ENCODE measurements at regions not wholly inside any gene's neighbourhood (a gene's known extent, or its start where the extent isn't known, plus 50 kb on each side); places are given as distances from the start of the nearest gene placed in this dataset.
"Not testable (repeated sequence)": the region's sequence is repeated elsewhere in the genome, so short reads cannot be mapped to it uniquely, and the experiment has no call there.

GRCh38 chr12:4148418-4149056 is 125.0 kb upstream of the CCND2 start:
- no peak overlapping the region for H3K9ac ChIP-seq (ENCODE audit: low read length)
- H3K4me3 ChIP-seq (ENCODE audit: low read length): no peak overlapping the region
- no peaks in the 10 kb centered on the region for H3K27me3 ChIP-seq (ENCODE audit: control insufficient read depth, insufficient read depth, low read length)
- H3K4me1 ChIP-seq (ENCODE audit: control insufficient read depth, insufficient read depth, low read length): no peaks in the 10 kb centered on the region
- H3K36me3 ChIP-seq (ENCODE audit: control insufficient read depth, insufficient read depth, low read length): no peaks in the 10 kb centered on the region
- H3K27ac ChIP-seq (ENCODE audit: low read depth, low read length): no peak overlapping the region

- H3K27ac ChIP-seq (ENCODE audit: low read depth, low read length): no peak overlapping the region
- no peaks in the 10 kb centered on the region for H3K36me3 ChIP-seq (ENCODE audit: control insufficient read depth, insufficient read depth, low read length)
- no peaks in the 10 kb centered on the region for H3K27me3 ChIP-seq (ENCODE audit: control insufficient read depth, insufficient read depth, low read length)
- no peaks in the 10 kb centered on the region for H3K4me1 ChIP-seq (ENCODE audit: control insufficient read depth, insufficient read depth, low read length)
- H3K9ac ChIP-seq (ENCODE audit: low read length): no peak overlapping the region
- H3K4me3 ChIP-seq (ENCODE audit: low read length): no peak overlapping the region
Measured at GRCh38 chr12:4147031-4147481, 126.5 kb upstream of the CCND2 start.

GRCh38 chr12:4145990-4146859 is 127.3 kb upstream of the CCND2 start:
- no peaks in the 10 kb centered on the region for H3K27me3 ChIP-seq (ENCODE audit: control insufficient read depth, insufficient read depth, low read length)
- H3K9ac ChIP-seq (ENCODE audit: low read length): no peak overlapping the region
- H3K4me1 ChIP-seq (ENCODE audit: control insufficient read depth, insufficient read depth, low read length): no peaks in the 10 kb centered on the region
- H3K36me3 ChIP-seq (ENCODE audit: control insufficient read depth, insufficient read depth, low read length): no peaks in the 10 kb centered on the region
- no peak overlapping the region for H3K4me3 ChIP-seq (ENCODE audit: low read length)
- no peak overlapping the region for H3K27ac ChIP-seq (ENCODE audit: low read depth, low read length)

- Histone ChIP-seq H3K27me3 (ENCODE audit: control insufficient read depth, insufficient read depth, low read length) (no peaks in the 10 kb centered on the region), H3K4me3 (ENCODE audit: low read length) (no peak overlapping the region), H3K27ac (ENCODE audit: low read depth, low read length) (no peak overlapping the region), H3K9ac (ENCODE audit: low read length) (no peak overlapping the region), H3K36me3 (ENCODE audit: control insufficient read depth, insufficient read depth, low read length) (no peaks in the 10 kb centered on the region), H3K4me1 (ENCODE audit: control insufficient read depth, insufficient read depth, low read length) (no peaks in the 10 kb centered on the region)
Measured at GRCh38 chr12:4144676-4145075, 128.9 kb upstream of the CCND2 start.

DNA sequence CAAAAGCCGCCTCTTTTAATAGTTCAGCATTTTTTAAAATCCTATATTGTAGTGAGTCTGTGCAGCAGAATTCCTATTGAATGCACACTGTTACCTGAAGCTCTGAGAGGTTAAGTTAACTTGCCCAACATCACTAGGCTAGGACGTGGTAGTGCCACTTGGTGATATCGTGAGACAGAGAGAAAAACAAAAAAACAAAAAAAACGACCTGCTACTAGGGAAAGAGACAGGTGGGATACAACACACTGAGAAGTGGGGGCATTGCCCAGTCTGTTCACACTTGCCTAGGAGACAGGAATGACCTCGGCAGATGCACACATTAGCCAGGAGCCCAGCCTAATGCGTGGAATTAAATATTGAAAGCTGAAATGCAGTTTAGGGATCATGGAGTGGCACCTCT is 129.7 kb upstream of the CCND2 start:
- Histone ChIP-seq H3K36me3 (ENCODE audit: control insufficient read depth, insufficient read depth, low read length) (no peaks in the 10 kb centered on the region), H3K4me1 (ENCODE audit: control insufficient read depth, insufficient read depth, low read length) (no peaks in the 10 kb centered on the region), H3K4me3 (ENCODE audit: low read length) (no peak overlapping the region), H3K27me3 (ENCODE audit: control insufficient read depth, insufficient read depth, low read length) (no peaks in the 10 kb centered on the region), H3K9ac (ENCODE audit: low read length) (no peak overlapping the region), H3K27ac (ENCODE audit: low read depth, low read length) (no peak overlapping the region)

DNA sequence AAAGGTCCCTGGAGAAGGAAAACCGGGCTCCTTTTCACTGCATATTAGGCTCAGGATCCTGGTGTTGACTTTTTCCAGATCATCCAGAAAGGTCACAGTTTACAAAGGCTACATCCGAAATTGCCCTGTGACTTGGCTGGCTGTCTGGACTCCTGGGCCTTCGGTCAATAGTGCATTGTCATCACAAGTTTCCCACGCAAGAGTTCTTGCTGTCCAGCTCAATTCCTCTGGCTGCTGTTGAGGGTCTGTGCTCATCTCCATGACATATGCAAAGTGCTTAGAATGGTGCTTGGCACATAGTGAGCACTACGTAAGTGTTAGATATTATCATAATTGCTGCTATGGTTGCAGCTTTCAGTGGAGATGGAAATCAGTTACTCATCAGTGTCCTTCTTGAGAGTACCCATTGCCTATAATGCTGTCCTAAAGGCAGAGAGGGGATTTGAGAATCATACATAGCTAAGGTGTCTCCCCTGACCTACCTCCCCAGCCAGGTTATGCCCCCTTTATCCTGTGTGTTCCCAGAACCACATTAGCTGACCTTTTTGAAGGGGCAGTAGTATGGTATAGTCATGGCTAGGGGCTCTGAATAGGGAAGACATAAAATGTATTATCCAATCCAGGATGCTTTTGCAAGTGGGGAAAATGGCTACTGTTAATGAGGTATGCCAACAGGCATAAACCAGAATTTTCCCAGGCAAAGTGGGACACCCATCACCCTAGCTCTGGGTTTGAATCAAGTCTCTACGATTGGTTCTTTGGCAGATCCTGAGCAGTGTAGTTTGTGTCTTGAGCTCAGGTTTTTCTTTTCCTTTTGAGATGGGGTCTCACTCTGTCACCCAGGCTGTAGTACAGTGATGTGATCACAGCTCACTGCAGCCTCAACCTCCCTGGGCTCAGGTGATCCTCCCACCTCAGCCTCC is 132.0 kb upstream of the CCND2 start:
- Histone ChIP-seq H3K36me3 (ENCODE audit: control insufficient read depth, insufficient read depth, low read length) (no peaks in the 10 kb centered on the region), H3K9ac (ENCODE audit: low read length) (no peak overlapping the region), H3K27me3 (ENCODE audit: control insufficient read depth, insufficient read depth, low read length) (no peaks in the 10 kb centered on the region), H3K4me3 (ENCODE audit: low read length) (no peak overlapping the region), H3K27ac (ENCODE audit: low read depth, low read length) (no peak overlapping the region), H3K4me1 (ENCODE audit: control insufficient read depth, insufficient read depth, low read length) (no peaks in the 10 kb centered on the region)

- Histone ChIP-seq H3K9ac (ENCODE audit: low read length) (no peak overlapping the region), H3K27me3 (ENCODE audit: control insufficient read depth, insufficient read depth, low read length) (no peaks in the 10 kb centered on the region), H3K27ac (ENCODE audit: low read depth, low read length) (no peak overlapping the region), H3K4me1 (ENCODE audit: control insufficient read depth, insufficient read depth, low read length) (no peaks in the 10 kb centered on the region), H3K4me3 (ENCODE audit: low read length) (no peak overlapping the region), H3K36me3 (ENCODE audit: control insufficient read depth, insufficient read depth, low read length) (no peaks in the 10 kb centered on the region)
Measured at GRCh38 chr12:4140581-4141301, 132.8 kb upstream of the CCND2 start.

DNA sequence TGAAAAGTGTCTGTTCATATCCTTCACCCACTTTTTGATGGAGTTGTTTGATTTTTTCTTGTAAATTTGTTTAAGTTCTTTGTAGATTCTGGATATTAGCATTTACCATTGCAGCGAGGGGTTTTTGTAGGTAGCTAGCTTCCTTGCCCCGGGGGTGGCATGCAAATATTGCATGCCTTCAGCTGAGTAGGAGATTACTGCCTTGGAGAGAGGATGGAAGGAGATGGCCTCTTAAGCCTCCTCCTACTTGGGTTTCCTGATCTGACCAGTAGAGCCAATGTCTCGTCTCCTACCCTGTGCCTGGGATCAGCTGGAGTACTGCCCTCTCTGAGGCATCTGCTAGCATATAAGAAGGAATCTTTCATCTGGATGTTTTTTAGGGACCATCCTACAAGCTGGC is 134.4 kb upstream of the CCND2 start:
- Histone ChIP-seq H3K27ac (ENCODE audit: low read depth, low read length) (no peak overlapping the region), H3K27me3 (ENCODE audit: control insufficient read depth, insufficient read depth, low read length) (no peaks in the 10 kb centered on the region), H3K36me3 (ENCODE audit: control insufficient read depth, insufficient read depth, low read length) (no peaks in the 10 kb centered on the region), H3K4me3 (ENCODE audit: low read length) (no peak overlapping the region), H3K9ac (ENCODE audit: low read length) (no peak overlapping the region), H3K4me1 (ENCODE audit: control insufficient read depth, insufficient read depth, low read length) (no peaks in the 10 kb centered on the region)

DNA sequence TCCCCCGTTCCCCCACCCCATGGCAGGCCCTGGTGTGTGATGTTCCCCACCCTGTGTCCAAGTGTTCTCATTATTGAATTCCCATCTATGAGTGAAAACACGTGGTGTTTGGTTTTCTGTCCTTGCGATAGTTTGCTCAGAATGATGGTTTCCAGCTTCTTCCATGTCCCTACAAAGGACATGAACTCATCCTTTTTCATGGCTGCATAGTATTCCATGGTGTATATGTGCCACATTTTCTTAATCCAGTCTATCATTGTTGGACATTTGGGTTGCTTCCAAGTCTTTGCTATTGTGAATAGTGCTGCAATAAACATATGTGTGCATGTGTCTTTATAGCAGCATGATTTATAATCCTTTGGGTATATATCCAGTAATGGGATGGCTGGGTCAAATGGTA is 135.0 kb upstream of the CCND2 start:
- H3K27me3 ChIP-seq (ENCODE audit: control insufficient read depth, insufficient read depth, low read length); H3K4me1 ChIP-seq (ENCODE audit: control insufficient read depth, insufficient read depth, low read length); H3K4me3 ChIP-seq (ENCODE audit: low read length); H3K27ac ChIP-seq (ENCODE audit: low read depth, low read length); H3K36me3 ChIP-seq (ENCODE audit: control insufficient read depth, insufficient read depth, low read length); H3K9ac ChIP-seq (ENCODE audit: low read length): not testable (repeated sequence)

DNA sequence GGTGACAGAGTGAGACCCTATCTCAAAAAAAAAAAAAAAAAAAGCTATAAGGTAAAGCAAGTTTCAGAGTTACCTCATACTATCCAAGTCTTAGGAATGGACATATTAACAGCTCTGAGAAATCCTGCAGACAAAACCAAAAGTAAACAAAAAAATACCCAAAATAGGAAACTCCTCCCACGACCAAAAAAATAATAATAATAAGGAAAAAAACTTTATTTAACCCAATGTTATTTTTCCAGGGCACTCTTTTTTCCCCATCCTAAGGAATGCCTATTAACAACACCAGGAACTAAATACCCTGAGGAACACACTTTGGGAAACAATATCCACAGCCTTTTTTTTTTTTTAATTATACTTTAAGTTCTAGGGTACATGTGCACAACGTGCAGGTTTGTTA is 135.5 kb upstream of the CCND2 start:
- no peak overlapping the region for H3K4me3 ChIP-seq (ENCODE audit: low read length)
- H3K27me3 ChIP-seq (ENCODE audit: control insufficient read depth, insufficient read depth, low read length): no peaks in the 10 kb centered on the region
- H3K4me1 ChIP-seq (ENCODE audit: control insufficient read depth, insufficient read depth, low read length): no peaks in the 10 kb centered on the region
- no peaks in the 10 kb centered on the region for H3K36me3 ChIP-seq (ENCODE audit: control insufficient read depth, insufficient read depth, low read length)
- no peak overlapping the region for H3K27ac ChIP-seq (ENCODE audit: low read depth, low read length)
- H3K9ac ChIP-seq (ENCODE audit: low read length): no peak overlapping the region

DNA sequence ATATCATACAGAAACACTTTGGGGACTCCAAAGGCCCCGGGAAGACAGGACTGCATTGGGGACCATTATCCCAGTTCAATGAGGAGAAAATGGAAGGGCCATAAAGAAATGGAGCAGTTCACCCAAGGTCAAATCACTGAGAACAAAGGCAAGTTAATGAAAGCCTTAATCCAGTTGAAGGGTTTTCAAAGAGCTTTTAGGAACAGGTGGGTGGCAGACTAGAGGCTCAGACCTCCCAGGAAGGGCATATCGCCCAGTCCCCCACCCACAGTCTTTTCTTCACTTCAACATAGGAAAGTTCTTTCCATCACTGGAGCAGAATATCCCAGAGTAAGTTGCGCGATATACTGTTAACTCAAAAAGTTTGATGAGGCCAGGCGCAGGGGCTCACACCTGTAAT is 136.1 kb upstream of the CCND2 start:
- no peak overlapping the region for H3K27ac ChIP-seq (ENCODE audit: low read depth, low read length)

GRCh38 chr12:4137015-4137414 is 136.5 kb upstream of the CCND2 start:
- H3K9ac ChIP-seq (ENCODE audit: low read length): no peak overlapping the region
- H3K36me3 ChIP-seq (ENCODE audit: control insufficient read depth, insufficient read depth, low read length): no peaks in the 10 kb centered on the region
- no peaks in the 10 kb centered on the region for H3K27me3 ChIP-seq (ENCODE audit: control insufficient read depth, insufficient read depth, low read length)
- H3K4me1 ChIP-seq (ENCODE audit: control insufficient read depth, insufficient read depth, low read length): no peaks in the 10 kb centered on the region
- H3K4me3 ChIP-seq (ENCODE audit: low read length): no peak overlapping the region
- H3K27ac ChIP-seq (ENCODE audit: low read depth, low read length): no peak overlapping the region

More for the DNA sequence above, 136.1 kb upstream of the CCND2 start:
- H3K36me3 ChIP-seq (ENCODE audit: control insufficient read depth, insufficient read depth, low read length): no peaks in the 10 kb centered on the region
- no peaks in the 10 kb centered on the region for H3K27me3 ChIP-seq (ENCODE audit: control insufficient read depth, insufficient read depth, low read length)
- no peak overlapping the region for H3K9ac ChIP-seq (ENCODE audit: low read length)
- no peaks in the 10 kb centered on the region for H3K4me1 ChIP-seq (ENCODE audit: control insufficient read depth, insufficient read depth, low read length)
- H3K4me3 ChIP-seq (ENCODE audit: low read length): no peak overlapping the region

All from rectal smooth muscle tissue (tissue), 1 donor.